Astrocyte of the spinal cord (primary cell): ENCODE measurements at regions not wholly inside any gene's neighbourhood (a gene's known extent, or its start where the extent isn't known, plus 50 kb on each side); places are given as distances from the start of the nearest gene placed in this dataset.

Experiments used
- DNase-seq: peaks from one replicate; pipeline ENCODE4 v3.0.0; 2011; ENCODE audit warnings: low read depth, low spot score
- H3K4me3 ChIP-seq: 2 replicates; pipeline ENCODE4 v1.5.1; 2011; ENCODE audit warnings: low read depth, mild to moderate bottlenecking, low read length, moderate library complexity
- CTCF ChIP-seq: IDR thresholded peaks from 2 replicates; pipeline ENCODE4 v1.5.1; 2012; ENCODE audit warnings: low read depth, mild to moderate bottlenecking, low read length, inconsistent platforms
- in situ Hi-C: cut with HindIII; loops from 2 replicates; pipeline ENCODE4 v1.10.0; 2017; ENCODE audit warnings: low sequenced_read_pairs

DNA sequence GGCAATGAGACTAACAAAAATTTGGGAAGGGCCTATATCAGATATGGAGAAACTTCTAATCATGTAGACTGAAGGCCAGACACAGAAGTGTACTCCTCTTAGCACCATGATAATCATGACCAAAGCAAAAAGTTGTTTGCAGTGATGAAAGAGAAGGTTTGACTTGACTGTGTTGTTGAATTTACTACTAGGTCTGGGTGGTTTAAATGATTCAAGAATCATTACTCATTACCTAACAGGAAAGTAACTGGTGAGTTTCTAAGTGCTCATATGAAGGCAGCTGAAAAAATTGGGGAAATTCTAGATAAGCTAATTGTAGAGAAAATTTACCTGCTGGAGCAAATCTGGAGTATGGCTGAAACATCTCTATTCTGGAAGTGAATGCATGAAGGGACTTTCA is 451.5 kb upstream of the SORCS1 start:
- no peak for DNase-seq
- in situ Hi-C loops: no loop called here
- H3K4me3 ChIP-seq: no peak overlapping the region
- no peak for TF ChIP-seq CTCF

DNA sequence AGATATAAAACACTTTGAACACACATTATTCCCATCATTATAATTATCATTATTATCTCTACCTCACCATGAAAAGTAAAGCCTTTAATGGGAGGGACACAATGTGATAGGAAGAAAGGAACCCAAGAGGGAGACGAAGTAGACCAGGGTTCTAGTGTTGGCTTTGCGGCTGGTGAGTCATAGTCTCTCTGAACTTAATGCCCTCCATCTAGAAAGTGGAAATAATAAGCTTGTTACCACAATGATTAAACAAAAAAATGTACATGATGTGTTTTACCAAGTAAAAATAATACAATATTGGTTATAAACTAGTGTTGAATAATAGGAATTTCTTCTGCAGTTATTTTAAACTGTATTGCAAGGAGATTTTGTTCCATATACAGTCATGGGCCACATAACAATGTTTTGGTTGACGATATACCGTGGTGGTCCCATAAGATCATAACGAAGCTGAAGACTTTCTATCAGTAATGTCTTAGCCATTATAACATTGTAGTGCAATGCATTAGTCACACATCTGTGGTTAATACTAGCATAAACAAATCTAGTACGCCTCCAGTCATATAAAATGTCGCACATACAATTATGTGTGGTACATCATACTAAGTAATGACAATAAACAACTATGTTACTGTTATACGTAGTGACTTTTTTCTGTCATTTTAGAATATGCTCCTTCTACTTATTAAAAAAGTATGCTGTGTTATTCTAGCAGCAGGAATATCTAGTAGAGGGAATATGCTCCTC is 450.6 kb upstream of the SORCS1 start:
- peak; percentile 58 for DNase-seq
- in situ Hi-C loops: no loop called here
- TF ChIP-seq CTCF: no peak
- H3K4me3 ChIP-seq: no peak overlapping the region

GRCh38 chr10:107611115-107611514 is 446.6 kb upstream of the SORCS1 start:
- DNase-seq: no peak
- in situ Hi-C loops: no loop called here
- H3K4me3 ChIP-seq: no peak overlapping the region
- TF ChIP-seq CTCF: no peak

DNA sequence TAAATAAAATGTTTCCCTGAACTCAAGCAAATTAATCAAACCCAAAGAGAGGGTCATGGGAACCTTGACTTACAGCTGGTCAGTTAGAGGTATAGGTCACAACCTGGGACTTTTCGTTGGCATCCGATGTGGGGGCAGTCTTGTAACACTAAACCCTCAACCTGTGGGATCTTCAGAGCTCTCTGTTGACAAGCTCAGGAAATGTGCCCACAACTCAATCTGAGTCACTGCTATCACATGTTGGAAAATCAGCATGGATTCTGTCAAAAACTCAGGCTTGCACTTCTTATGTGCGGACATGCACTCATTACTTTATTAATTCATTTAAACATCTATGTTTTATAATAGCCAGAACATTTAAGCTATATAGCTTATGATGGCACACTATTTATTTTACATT is 424.6 kb upstream of the SORCS1 start:
- in situ Hi-C loops: no loop called here

DNA sequence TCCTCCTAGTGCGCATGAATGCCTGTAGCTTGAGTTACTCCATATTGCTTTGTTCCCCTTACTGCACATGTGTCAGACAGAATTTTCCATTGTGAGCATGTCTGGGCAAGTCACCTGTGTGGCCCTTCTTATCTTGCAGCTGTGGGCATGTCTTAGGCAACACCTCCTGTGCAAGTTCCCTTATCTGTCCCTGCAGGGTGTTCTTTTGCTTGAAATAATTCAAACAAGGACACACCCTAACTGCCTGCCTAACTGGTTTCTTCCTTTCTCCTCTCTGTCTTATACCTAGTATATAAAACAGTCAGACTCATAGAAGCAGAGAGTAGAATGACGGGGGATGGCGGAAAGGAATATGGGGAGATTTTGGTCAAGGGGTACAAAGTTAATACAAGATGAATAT is 421.1 kb upstream of the SORCS1 start:
- no peak overlapping the region for H3K4me3 ChIP-seq
- in situ Hi-C loops: no loop called here
- DNase-seq: no peak
- no peak for TF ChIP-seq CTCF

More for the DNA sequence above, 424.6 kb upstream of the SORCS1 start:
- H3K4me3 ChIP-seq: no peak overlapping the region
- TF ChIP-seq CTCF: no peak
- DNase-seq: no peak

DNA sequence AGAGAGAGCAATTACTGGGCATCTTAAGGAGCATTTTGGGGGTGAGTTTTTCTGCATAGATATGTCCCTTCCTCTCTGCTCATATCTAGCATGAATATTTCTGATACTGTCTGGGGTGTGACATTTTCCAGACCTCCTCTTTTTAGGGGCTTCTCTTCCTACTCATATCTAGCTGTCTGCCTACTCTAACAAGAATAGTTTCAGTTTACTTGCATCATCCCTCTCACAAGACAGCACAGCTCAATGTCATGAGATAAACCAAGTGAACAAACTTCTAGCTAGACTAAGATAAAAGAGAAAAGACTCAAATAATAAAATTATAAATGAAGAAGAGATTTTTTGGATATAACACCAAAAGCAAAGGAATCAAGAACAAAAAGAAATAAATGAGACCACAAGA is 419.5 kb upstream of the SORCS1 start:
- TF ChIP-seq CTCF: no peak
- in situ Hi-C loops: no loop called here
- no peak for DNase-seq
- no peak overlapping the region for H3K4me3 ChIP-seq
